Activated CD8-positive, alpha-beta memory T cell treated with anti-CD3 and anti-CD28 coated beads for 24 hours (primary cell): ENCODE measurements at regions not wholly inside any gene's neighbourhood (a gene's known extent, or its start where the extent isn't known, plus 50 kb on each side); places are given as distances from the start of the nearest gene placed in this dataset.

Experiments used
- DNase-seq: peaks from one replicate; pipeline ENCODE4 v3.0.0-alpha.2; 2020

DNA sequence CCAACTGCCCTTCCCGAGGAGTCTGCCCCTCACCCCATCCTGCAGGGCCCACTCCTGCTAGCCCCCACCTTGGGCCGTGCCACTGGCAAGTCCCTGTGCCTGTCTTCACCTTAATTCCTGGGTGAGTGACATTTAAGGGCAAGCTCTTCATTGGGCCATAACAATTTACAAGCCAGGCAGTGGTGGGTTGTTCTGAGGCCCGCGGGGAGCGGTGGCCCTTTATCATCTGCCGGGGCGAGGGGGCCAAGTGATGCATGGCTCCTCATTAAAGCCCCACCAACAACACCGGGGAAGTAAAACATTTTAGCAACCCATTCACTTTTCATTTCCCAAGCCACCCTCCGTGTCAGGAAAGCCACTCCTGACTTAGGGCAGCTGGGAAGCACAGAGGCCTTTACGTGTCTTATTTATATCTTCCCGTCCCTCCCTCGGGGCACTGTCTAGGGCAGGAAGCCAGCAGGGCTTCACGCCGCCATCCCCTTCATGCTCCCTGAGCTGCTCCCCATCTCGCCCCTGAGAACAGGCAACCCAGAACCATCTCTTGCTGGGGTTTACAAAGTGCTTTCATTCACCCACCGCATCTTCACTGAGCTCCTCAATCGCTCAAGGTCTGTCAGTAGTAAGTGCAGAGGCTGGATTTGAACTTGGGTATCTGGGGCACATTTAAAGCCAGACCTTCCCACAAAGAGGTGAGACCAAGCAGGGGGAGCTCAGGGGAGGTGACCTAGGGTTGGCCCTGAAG, 55.5 kb upstream of the CCDC167 start:
- DNase-seq, result no peak

DNA sequence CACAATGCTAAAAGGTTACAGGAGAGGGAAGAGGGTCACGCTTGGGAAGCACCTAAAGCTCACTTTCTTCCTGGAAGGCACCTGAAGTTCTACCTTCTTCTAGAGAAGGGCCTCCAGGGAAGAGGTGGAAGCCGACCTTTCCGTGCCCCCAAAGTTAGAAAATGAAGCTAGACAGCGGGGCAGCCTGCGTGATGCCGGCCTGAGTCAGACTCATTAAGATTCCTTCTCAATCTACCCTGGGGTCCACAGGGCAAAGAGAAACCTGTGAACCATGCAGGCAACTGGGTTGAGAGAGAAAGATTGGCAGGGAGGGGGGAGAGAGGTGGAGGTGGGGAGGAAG, 54.8 kb upstream of the CCDC167 start:
- no peak for DNase-seq

DNA sequence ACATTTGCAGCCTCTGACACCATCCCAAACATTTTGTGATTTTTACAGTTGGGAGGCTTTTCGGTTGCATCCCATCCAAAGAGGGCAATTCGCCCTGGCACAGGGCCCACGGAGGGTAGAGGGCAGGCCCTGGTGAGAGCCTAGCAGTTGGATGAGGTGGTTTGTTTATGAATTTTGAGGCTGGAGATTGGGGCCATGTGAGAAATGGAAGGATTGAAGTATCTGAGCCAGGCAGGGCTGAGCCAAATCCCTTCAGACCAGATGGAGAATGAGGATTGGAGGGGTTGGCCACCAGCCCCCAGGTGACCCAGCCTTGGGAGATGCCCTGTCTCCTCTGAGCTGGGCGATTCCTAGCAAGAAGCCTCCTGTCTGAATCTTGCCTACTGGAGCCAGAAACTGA, 52.6 kb upstream of the CCDC167 start:
- no peak for DNase-seq

DNA sequence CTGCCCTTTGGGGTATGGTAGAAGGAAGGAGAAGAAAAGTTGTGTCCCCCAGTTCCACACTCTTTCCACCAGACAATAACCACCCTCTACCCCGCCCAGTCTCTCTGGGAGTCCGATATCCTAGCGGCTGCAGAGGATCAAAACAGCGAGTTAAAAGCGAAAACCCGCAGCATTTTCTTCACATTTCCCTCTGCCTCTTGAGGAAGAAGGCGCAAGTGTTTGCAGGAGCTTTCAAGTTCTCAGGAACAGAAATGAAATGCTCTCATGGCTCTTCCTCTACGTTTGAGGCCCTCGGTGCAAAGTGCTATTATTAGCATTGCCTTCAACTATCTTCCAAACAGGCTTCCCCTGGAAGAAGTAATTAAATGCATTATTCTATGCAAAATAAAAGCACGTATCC, 52.2 kb upstream of the CCDC167 start:
- no peak for DNase-seq

DNA sequence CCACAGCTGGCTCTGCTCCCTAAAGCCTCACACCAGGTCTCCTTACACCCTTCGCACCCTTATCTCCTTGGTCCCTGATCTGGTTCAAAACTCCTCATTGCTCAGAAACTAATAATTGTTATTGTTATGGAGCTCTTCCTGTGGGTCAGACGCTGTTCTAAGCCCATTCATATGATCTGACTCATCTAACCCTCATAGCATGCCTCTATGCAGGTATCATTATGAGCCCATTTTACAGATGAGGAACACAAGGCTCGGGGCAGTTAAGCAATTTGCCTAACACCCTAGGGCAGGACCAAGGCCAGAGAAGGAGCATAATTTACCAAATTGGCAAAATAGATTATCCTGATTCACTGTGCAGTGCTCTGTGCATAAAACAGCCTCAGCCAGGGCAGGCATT, 51.8 kb upstream of the CCDC167 start:
- no peak for DNase-seq

DNA sequence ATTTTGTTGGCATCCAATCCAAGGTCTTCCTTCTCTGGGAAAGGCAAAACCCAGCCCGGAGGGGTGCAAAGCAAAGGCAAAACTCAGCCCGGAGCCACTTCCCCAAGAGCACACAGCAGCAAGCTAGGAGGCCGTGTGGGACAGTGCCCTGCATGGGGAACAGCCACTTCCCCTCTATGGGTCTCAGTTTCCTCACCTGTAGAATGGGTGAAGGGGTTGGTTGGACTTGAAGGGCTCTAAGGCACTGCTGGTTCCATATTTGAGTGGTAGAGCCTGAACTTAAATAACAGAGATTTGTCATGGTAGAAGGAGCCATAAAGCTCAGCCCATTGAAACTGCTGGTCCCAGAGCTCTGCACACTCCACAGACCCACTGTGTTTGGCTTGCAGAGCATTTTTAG, 51.3 kb upstream of the CCDC167 start:
- no peak for DNase-seq

DNA sequence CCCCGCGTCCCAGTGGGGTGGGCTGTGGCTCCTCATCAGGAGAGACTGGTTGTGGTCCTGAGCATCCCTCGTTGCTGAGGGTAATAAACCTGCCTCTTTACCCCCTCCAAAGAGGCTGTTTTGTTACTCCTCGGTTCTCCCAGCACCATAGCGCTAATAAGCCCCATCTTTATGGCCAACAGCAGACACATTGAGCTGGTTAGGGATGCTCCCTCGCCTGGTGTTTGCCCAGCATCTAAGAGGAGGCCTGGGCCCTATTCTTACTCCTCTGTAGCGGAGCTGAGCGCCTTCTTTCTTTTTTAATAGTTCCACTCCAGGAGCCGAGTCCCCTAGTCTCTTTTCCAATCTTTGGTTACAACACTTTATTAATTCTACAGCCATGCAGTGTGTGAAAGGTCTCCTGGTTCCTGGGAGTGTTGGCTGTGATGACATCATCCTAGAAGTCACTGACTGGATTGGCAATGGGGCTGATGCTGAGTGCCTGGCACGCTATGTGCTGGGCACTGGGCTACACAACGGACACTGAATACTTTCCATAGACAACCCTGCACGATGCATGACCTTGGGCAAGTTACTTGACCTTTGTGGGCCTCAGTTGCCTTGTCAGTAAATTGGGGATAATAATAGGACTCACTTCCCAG, 50.6 kb upstream of the CCDC167 start:
- DNase-seq, result no peak

DNA sequence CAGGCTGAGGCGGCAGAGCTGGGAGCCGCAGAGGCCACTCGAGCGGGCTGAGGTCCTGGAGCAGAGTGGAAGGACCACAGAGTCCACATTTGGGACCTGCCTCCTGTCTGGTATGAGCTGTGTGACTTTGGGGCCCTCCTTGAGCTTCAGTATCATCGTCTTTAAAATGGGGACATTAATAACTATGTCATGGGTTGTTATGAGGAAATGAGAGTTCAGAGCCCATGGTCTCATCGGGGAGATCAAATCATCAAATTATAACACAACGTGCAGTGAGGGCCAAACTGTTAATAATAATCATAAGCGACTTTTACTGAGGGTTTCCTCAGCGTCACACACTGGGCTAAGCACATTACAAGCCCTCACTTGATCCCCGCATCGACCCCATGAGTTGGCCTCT, 49.9 kb upstream of the CCDC167 start:
- DNase-seq, result no peak
